ENCODE measurements at regions not wholly inside any gene's neighbourhood (a gene's known extent, or its start where the extent isn't known, plus 50 kb on each side); places are given as distances from the start of the nearest gene placed in this dataset.

- TF ChIP-seq ZNF710 (CRISPR knock-in tag; IDR thresholded peaks at IDR 0.05; ENCODE audit: borderline replicate concordance), result peak; percentile 87; the same call in 1 of the 2 replicates
- peak; percentile 91 for TF ChIP-seq BRD4 (CRISPR knock-in tag; IDR thresholded peaks at IDR 0.05)
- no peak for TF ChIP-seq THAP7 (CRISPR knock-in tag; IDR thresholded peaks at IDR 0.05)
- peak; percentile 86 for TF ChIP-seq TBX2 (CRISPR knock-in tag; IDR thresholded peaks at IDR 0.05; ENCODE audit: borderline replicate concordance)
- no peak for TF ChIP-seq ZNF713 (CRISPR knock-in tag; IDR thresholded peaks at IDR 0.05)
- TF ChIP-seq SAFB2 (CRISPR knock-in tag; IDR thresholded peaks at IDR 0.05; ENCODE audit: borderline replicate concordance, low read depth), result 0 out of 2 replicates have a peak, but pooled peaks have one; percentile 42
- TF ChIP-seq ZKSCAN5 (CRISPR knock-in tag; IDR thresholded peaks at IDR 0.05), result peak; percentile 98
- peak; percentile 60; the same call in 1 of the 2 replicates for TF ChIP-seq JUN (CRISPR knock-in tag; IDR thresholded peaks at IDR 0.05)
- no peak for TF ChIP-seq ARHGAP35 (CRISPR knock-in tag; IDR thresholded peaks at IDR 0.05; ENCODE audit: borderline replicate concordance)
- peak; percentile 68; the same call in 1 of the 2 replicates for TF ChIP-seq KLF11 (CRISPR knock-in tag; IDR thresholded peaks at IDR 0.05)
- TF ChIP-seq CHD2 (IDR thresholded peaks at IDR 0.05; ENCODE audit: low read depth, low read length), result no peak
- no peak for TF ChIP-seq SP2 (CRISPR knock-in tag; IDR thresholded peaks at IDR 0.05)
- peak; percentile 89 for TF ChIP-seq HMG20B (CRISPR knock-in tag; conservative IDR thresholded peaks at IDR 0.05)
- no peak for TF ChIP-seq HOXA7 (CRISPR knock-in tag; IDR thresholded peaks at IDR 0.05)
- TF ChIP-seq PHF8 (CRISPR knock-in tag; IDR thresholded peaks at IDR 0.05), result peak; percentile 26; the same call in 1 of the 2 replicates
- peak; percentile 70; the same call in 1 of the 2 replicates for TF ChIP-seq ZNF3 (CRISPR knock-in tag; IDR thresholded peaks at IDR 0.05)
- TF ChIP-seq GATAD1 (CRISPR knock-in tag; IDR thresholded peaks at IDR 0.05), result peak; percentile 59
- no peak for TF ChIP-seq FOXP1 (IDR thresholded peaks at IDR 0.05)
- peak; percentile 83 for TF ChIP-seq FOXP1 (CRISPR knock-in tag; IDR thresholded peaks at IDR 0.05)
- peak; percentile 96 for TF ChIP-seq ELF3 (CRISPR knock-in tag; IDR thresholded peaks at IDR 0.05)
- TF ChIP-seq ZSCAN20 (CRISPR knock-in tag; IDR thresholded peaks at IDR 0.05; ENCODE audit: borderline replicate concordance), result no peak
- TF ChIP-seq ZSCAN31 (CRISPR knock-in tag; IDR thresholded peaks at IDR 0.05; ENCODE audit: low read depth), result 0 out of 2 replicates have a peak, but pooled peaks have one; percentile 43
- peak; percentile 85 for TF ChIP-seq KDM3A (CRISPR knock-in tag; IDR thresholded peaks at IDR 0.05; ENCODE audit: low read depth)
- no peak for TF ChIP-seq CREBL2 (CRISPR knock-in tag; IDR thresholded peaks at IDR 0.05; ENCODE audit: borderline replicate concordance)
- no peak for TF ChIP-seq SRSF9 (IDR thresholded peaks at IDR 0.05; ENCODE audit: borderline replicate concordance, insufficient read depth, low read depth, low read length, poor library complexity, severe bottlenecking)
- TF ChIP-seq ZNF569 (CRISPR knock-in tag; IDR thresholded peaks at IDR 0.05; ENCODE audit: borderline replicate concordance), result no peak
- TF ChIP-seq ARNT (IDR thresholded peaks at IDR 0.05), result no peak
- TF ChIP-seq HNRNPL (IDR thresholded peaks at IDR 0.05; ENCODE audit: low read depth, low read length), result peak; percentile 99
- peak; percentile 77 for TF ChIP-seq ZNF317 (CRISPR knock-in tag; IDR thresholded peaks at IDR 0.05)
- no peak for TF ChIP-seq MBNL3 (CRISPR knock-in tag; conservative IDR thresholded peaks at IDR 0.05)
- TF ChIP-seq ZNF136 (CRISPR knock-in tag; IDR thresholded peaks at IDR 0.05; ENCODE audit: low read depth), result peak; percentile 92; the same call in 1 of the 2 replicates
- TF ChIP-seq MLLT10 (CRISPR knock-in tag; IDR thresholded peaks at IDR 0.05), result no peak
- TF ChIP-seq ZMAT3 (CRISPR knock-in tag; conservative IDR thresholded peaks at IDR 0.05), result peak; percentile 88; the same call in 1 of the 2 replicates
These were observed 85.4 kb upstream of the CPEB4 start (continued) for GRCh38 chr5:173802670-173803165.

Measured in HepG2 (cell line).